HG03159 (cell line): ENCODE measurements at regions not wholly inside any gene's neighbourhood (a gene's known extent, or its start where the extent isn't known, plus 50 kb on each side); places are given as distances from the start of the nearest gene placed in this dataset.
"Not testable (repeated sequence)": the region's sequence is repeated elsewhere in the genome, so short reads cannot be mapped to it uniquely, and the experiment has no call there.

ENCODE experiments used
- ATAC-seq: cut with Tn5 transposase; IDR thresholded peaks from one replicate; pipeline ENCODE4 v1.9.1; 2021; ENCODE audit warnings: mild to moderate bottlenecking, moderate library complexity; ENCODE audit not compliant: unreplicated experiment

- no peak for ATAC-seq
Observed at GRCh38 chr4:127379499-127379898, 253.3 kb upstream of the INTU start.

- ATAC-seq, result not testable (repeated sequence)
Observed at GRCh38 chr4:127379948-127380347, 252.8 kb upstream of the INTU start.

- no peak for ATAC-seq
Observed at GRCh38 chr4:127383666-127384065, 249.1 kb upstream of the INTU start.

GRCh38 chr4:127394516-127394915 is 238.2 kb upstream of the INTU start:
- ATAC-seq, result no peak

GRCh38 chr4:127400276-127400675 is 232.5 kb upstream of the INTU start:
- ATAC-seq, result no peak

GRCh38 chr4:127400731-127401346 is 231.9 kb upstream of the INTU start:
- peak; percentile 95 for ATAC-seq

- no peak for ATAC-seq
Observed at GRCh38 chr4:127403471-127404084, 229.2 kb upstream of the INTU start.

GRCh38 chr4:127406187-127406586 is 226.6 kb upstream of the INTU start:
- ATAC-seq, result no peak

- not testable (repeated sequence) for ATAC-seq
Observed at GRCh38 chr4:127407572-127407971, 225.2 kb upstream of the INTU start.

GRCh38 chr4:127410201-127410600 is 222.6 kb upstream of the INTU start:
- no peak for ATAC-seq

GRCh38 chr4:127410644-127411043 is 222.1 kb upstream of the INTU start:
- peak; percentile 60 for ATAC-seq

- no peak for ATAC-seq
Observed at GRCh38 chr4:127414951-127415606, 217.7 kb upstream of the INTU start.

GRCh38 chr4:127416115-127416514 is 216.6 kb upstream of the INTU start:
- no peak for ATAC-seq

GRCh38 chr4:127417885-127418535 is 214.7 kb upstream of the INTU start:
- ATAC-seq, result no peak

GRCh38 chr4:127419431-127419830 is 213.3 kb upstream of the INTU start:
- ATAC-seq, result no peak

GRCh38 chr4:127421437-127421836 is 211.3 kb upstream of the INTU start:
- ATAC-seq, result no peak

- no peak for ATAC-seq
Observed at GRCh38 chr4:127425202-127425845, 207.4 kb upstream of the INTU start.

- ATAC-seq, result no peak
Observed at GRCh38 chr4:127425851-127426250, 206.9 kb upstream of the INTU start.

GRCh38 chr4:127441571-127441970 is 191.2 kb upstream of the INTU start:
- no peak for ATAC-seq

GRCh38 chr4:127445471-127445870 is 187.3 kb upstream of the INTU start:
- no peak for ATAC-seq

GRCh38 chr4:127446427-127446885 is 186.3 kb upstream of the INTU start:
- ATAC-seq, result no peak
